ENCODE measurements at regions not wholly inside any gene's neighbourhood (a gene's known extent, or its start where the extent isn't known, plus 50 kb on each side); places are given as distances from the start of the nearest gene placed in this dataset.

- Histone ChIP-seq H3K36me3 (ENCODE audit: control insufficient read depth, insufficient read depth, low read length) (no peaks in the 10 kb centered on the region), H3K9me3 (no peaks in the 10 kb centered on the region), H3K27me3 (replicated peaks; ENCODE audit: control insufficient read depth, insufficient read depth, low read length) (no peaks in the 10 kb centered on the region), H3K4me3 (ENCODE audit: low read depth, low read length) (no peak overlapping the region), H3K4me1 (no peaks in the 10 kb centered on the region)
- no peaks in the 10 kb centered on the region for H3K4me1 Mint-ChIP-seq (ENCODE audit: low read depth, unreplicated experiment)
- DNase-seq, result no peak
- intact Hi-C loops (cut with micrococcal nuclease; ENCODE audit: unreplicated experiment), result no loop called here
- ChIA-PET CTCF (no interaction called here), POLR2A (no interaction called here)
- peaks cover 9% of the 10 kb centered on the region for H3K9me3 Mint-ChIP-seq (ENCODE audit: unreplicated experiment)
- H3K27me3 Mint-ChIP-seq (ENCODE audit: insufficient read depth, unreplicated experiment), result no peaks in the 10 kb centered on the region
- H3K4me3 Mint-ChIP-seq (ENCODE audit: unreplicated experiment), result no peak overlapping the region
- H3K27ac Mint-ChIP-seq (ENCODE audit: unreplicated experiment), result no peak overlapping the region
- H3K36me3 Mint-ChIP-seq (ENCODE audit: insufficient read depth, unreplicated experiment), result no peaks in the 10 kb centered on the region
- TF ChIP-seq CTCF (IDR thresholded peaks at IDR 0.05; ENCODE audit: insufficient read depth in 1 of 2, low read depth in 1 of 2, low read length in 1 of 2, severe bottlenecking in 1 of 2, unreplicated experiment in 1 of 2), result no peak
- no TSS peak for BruUV-seq (replicated peaks)
Measured at GRCh38 chr4:33746979-33747378, 2497.3 kb downstream of the ARAP2 start.

GRCh38 chr4:33751050-33751449 lies 2493.3 kb downstream of the ARAP2 start:
- POLR2A ChIA-PET, result no interaction called here
- no peak for TF ChIP-seq CTCF (IDR thresholded peaks at IDR 0.05; ENCODE audit: insufficient read depth in 1 of 2, low read depth in 1 of 2, low read length in 1 of 2, severe bottlenecking in 1 of 2, unreplicated experiment in 1 of 2)
- H3K27me3 ChIP-seq (replicated peaks; ENCODE audit: control insufficient read depth, insufficient read depth, low read length), result no peaks in the 10 kb centered on the region
- CTCF ChIA-PET, result no interaction called here
- Mint-ChIP-seq H3K4me3 (ENCODE audit: unreplicated experiment) (no peak overlapping the region), H3K27ac (ENCODE audit: unreplicated experiment) (no peak overlapping the region), H3K4me1 (ENCODE audit: low read depth, unreplicated experiment) (no peaks in the 10 kb centered on the region), H3K27me3 (ENCODE audit: insufficient read depth, unreplicated experiment) (no peaks in the 10 kb centered on the region), H3K36me3 (ENCODE audit: insufficient read depth, unreplicated experiment) (no peaks in the 10 kb centered on the region), H3K9me3 (ENCODE audit: unreplicated experiment) (no peaks in the 10 kb centered on the region)
- no peaks in the 10 kb centered on the region for H3K9me3 ChIP-seq
- no peak overlapping the region for H3K4me3 ChIP-seq (ENCODE audit: low read depth, low read length)
- H3K4me1 ChIP-seq, result no peaks in the 10 kb centered on the region
- DNase-seq, result no peak
- BruUV-seq (replicated peaks), result no TSS peak
- no peaks in the 10 kb centered on the region for H3K36me3 ChIP-seq (ENCODE audit: control insufficient read depth, insufficient read depth, low read length)
- intact Hi-C loops (cut with micrococcal nuclease; ENCODE audit: unreplicated experiment), result no loop called here

GRCh38 chr4:33772582-33772981 lies 2471.7 kb downstream of the ARAP2 start:
- Histone ChIP-seq H3K9me3 (no peaks in the 10 kb centered on the region), H3K36me3 (ENCODE audit: control insufficient read depth, insufficient read depth, low read length) (no peaks in the 10 kb centered on the region), H3K27me3 (replicated peaks; ENCODE audit: control insufficient read depth, insufficient read depth, low read length) (no peaks in the 10 kb centered on the region), H3K4me3 (ENCODE audit: low read depth, low read length) (no peak overlapping the region), H3K4me1 (no peaks in the 10 kb centered on the region)
- Mint-ChIP-seq H3K4me1 (ENCODE audit: low read depth, unreplicated experiment) (no peaks in the 10 kb centered on the region), H3K27ac (ENCODE audit: unreplicated experiment) (no peak overlapping the region), H3K27me3 (ENCODE audit: insufficient read depth, unreplicated experiment) (no peaks in the 10 kb centered on the region), H3K36me3 (ENCODE audit: insufficient read depth, unreplicated experiment) (no peaks in the 10 kb centered on the region), H3K9me3 (ENCODE audit: unreplicated experiment) (no peaks in the 10 kb centered on the region), H3K4me3 (ENCODE audit: unreplicated experiment) (no peak overlapping the region)
- CTCF ChIA-PET, result no interaction called here
- intact Hi-C loops (cut with micrococcal nuclease; ENCODE audit: unreplicated experiment), result no loop called here
- POLR2A ChIA-PET, result no interaction called here
- no TSS peak for BruUV-seq (replicated peaks)
- no peak for TF ChIP-seq CTCF (IDR thresholded peaks at IDR 0.05; ENCODE audit: insufficient read depth in 1 of 2, low read depth in 1 of 2, low read length in 1 of 2, severe bottlenecking in 1 of 2, unreplicated experiment in 1 of 2)
- no peak for DNase-seq

Measured in Caco-2 (cell line).